WERI-Rb-1 (cell line): ENCODE measurements at regions not wholly inside any gene's neighbourhood (a gene's known extent, or its start where the extent isn't known, plus 50 kb on each side); places are given as distances from the start of the nearest gene placed in this dataset.

Experiments used
- DNase-seq: peaks from one replicate; pipeline ENCODE4 v3.0.0-alpha.2; 2020
- H3K27ac ChIP-seq: fragments of 250-450 bp; sonication (Bioruptor Pico); 2 replicates; pipeline ENCODE4 v1.5.1; 2020; ENCODE audit warnings: mild to moderate bottlenecking, moderate library complexity
- H3K27me3 ChIP-seq: fragments of 250-450 bp; sonication (Bioruptor Pico); 2 replicates; pipeline ENCODE4 v1.5.1; 2021; ENCODE audit warnings: mild to moderate bottlenecking, low read depth, moderate library complexity; ENCODE audit not compliant: insufficient read depth, severe bottlenecking
- H3K36me3 ChIP-seq: fragments of 250-450 bp; sonication (Bioruptor Pico); 2 replicates; pipeline ENCODE4 v1.5.1; 2020; ENCODE audit warnings: mild to moderate bottlenecking, moderate library complexity
- H3K4me3 ChIP-seq: 2 replicates; pipeline ENCODE4 v1.5.1; 2011; ENCODE audit warnings: low read depth, mild to moderate bottlenecking, control low read depth, low read length
- H3K9me3 ChIP-seq: fragments of 250-450 bp; sonication (Bioruptor Pico); 2 replicates; pipeline ENCODE4 v1.5.1; 2021; ENCODE audit warnings: mild to moderate bottlenecking, moderate library complexity; ENCODE audit not compliant: severe bottlenecking
- TF ChIP-seq, protein P1 (sequence below): IDR thresholded peaks from 2 replicates; pipeline ENCODE4 v1.5.1; 2011; ENCODE audit warnings: low read depth, mild to moderate bottlenecking, control low read depth, inconsistent platforms, low read length

GRCh38 chr5:113866763-113867162 is 353.3 kb downstream of the YTHDC2 start:
- no peaks in the 10 kb centered on the region for H3K9me3 ChIP-seq
- no peak for DNase-seq
- H3K36me3 ChIP-seq: no peaks in the 10 kb centered on the region
- no peak overlapping the region for H3K27ac ChIP-seq
- no peak overlapping the region for H3K4me3 ChIP-seq
- TF ChIP-seq, protein P1, sequence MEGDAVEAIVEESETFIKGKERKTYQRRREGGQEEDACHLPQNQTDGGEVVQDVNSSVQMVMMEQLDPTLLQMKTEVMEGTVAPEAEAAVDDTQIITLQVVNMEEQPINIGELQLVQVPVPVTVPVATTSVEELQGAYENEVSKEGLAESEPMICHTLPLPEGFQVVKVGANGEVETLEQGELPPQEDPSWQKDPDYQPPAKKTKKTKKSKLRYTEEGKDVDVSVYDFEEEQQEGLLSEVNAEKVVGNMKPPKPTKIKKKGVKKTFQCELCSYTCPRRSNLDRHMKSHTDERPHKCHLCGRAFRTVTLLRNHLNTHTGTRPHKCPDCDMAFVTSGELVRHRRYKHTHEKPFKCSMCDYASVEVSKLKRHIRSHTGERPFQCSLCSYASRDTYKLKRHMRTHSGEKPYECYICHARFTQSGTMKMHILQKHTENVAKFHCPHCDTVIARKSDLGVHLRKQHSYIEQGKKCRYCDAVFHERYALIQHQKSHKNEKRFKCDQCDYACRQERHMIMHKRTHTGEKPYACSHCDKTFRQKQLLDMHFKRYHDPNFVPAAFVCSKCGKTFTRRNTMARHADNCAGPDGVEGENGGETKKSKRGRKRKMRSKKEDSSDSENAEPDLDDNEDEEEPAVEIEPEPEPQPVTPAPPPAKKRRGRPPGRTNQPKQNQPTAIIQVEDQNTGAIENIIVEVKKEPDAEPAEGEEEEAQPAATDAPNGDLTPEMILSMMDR: no peak
- peaks cover 12% of the 10 kb centered on the region for H3K27me3 ChIP-seq

DNA sequence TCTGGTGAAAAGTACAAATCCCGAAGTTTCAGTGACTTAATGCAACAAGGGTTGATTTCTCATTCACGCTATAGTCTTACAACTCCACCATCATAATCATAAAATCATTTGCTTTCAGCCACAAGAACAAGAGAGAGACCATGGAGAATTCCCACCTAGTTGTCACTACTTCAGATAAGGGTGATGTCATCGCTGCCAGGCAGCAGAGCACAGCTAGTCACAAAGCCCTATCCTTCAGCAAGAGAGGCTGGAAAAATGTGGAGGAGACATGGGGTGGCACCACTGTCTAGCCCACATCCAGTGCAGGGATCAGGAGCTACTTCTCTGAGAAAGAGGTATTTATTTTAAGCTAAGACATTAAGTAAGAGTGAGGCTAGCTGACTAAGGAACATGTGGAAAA is 356.1 kb downstream of the YTHDC2 start:
- TF ChIP-seq, protein P1: no peak
- DNase-seq: no peak
- Histone ChIP-seq H3K27ac (no peak overlapping the region), H3K9me3 (no peaks in the 10 kb centered on the region), H3K4me3 (no peak overlapping the region), H3K36me3 (no peaks in the 10 kb centered on the region), H3K27me3 (peaks cover 14% of the 10 kb centered on the region)

GRCh38 chr5:113871972-113872371 is 358.5 kb downstream of the YTHDC2 start:
- peaks cover 7% of the 10 kb centered on the region for H3K27me3 ChIP-seq
- no peak for DNase-seq
- H3K9me3 ChIP-seq: no peaks in the 10 kb centered on the region
- TF ChIP-seq, protein P1: no peak
- H3K4me3 ChIP-seq: no peak overlapping the region
- H3K27ac ChIP-seq: no peak overlapping the region
- H3K36me3 ChIP-seq: no peaks in the 10 kb centered on the region

DNA sequence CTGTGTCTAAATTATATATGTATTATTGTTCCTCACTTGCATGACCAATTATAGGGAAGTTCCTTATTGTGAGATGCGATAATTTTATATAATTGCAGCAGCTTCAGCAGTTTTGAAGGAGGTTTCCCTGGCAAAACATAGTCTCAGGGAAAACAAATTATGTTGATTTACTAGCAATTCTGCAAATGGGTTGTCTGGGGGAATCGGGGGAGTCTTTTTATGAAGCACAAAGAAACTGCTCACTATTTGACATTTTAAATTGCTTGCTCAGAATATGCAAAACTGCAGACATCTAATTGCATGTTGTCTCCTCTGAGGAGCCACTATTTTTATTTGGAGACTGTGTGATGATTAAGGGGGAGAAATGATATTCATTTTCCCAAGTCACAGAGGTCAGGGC is 361.6 kb downstream of the YTHDC2 start:
- H3K27me3 ChIP-seq: peaks cover 5% of the 10 kb centered on the region
- no peak for DNase-seq
- TF ChIP-seq, protein P1: no peak
- no peak overlapping the region for H3K4me3 ChIP-seq
- H3K9me3 ChIP-seq: no peaks in the 10 kb centered on the region
- no peak overlapping the region for H3K27ac ChIP-seq
- no peaks in the 10 kb centered on the region for H3K36me3 ChIP-seq

GRCh38 chr5:113891491-113891890 is 378.0 kb downstream of the YTHDC2 start:
- DNase-seq: no peak
- Histone ChIP-seq H3K27me3 (no peaks in the 10 kb centered on the region), H3K36me3 (no peaks in the 10 kb centered on the region), H3K27ac (no peak overlapping the region), H3K4me3 (no peak overlapping the region), H3K9me3 (no peaks in the 10 kb centered on the region)
- TF ChIP-seq, protein P1: no peak

GRCh38 chr5:113896789-113897188 is 383.3 kb downstream of the YTHDC2 start:
- no peaks in the 10 kb centered on the region for H3K27me3 ChIP-seq
- no peak overlapping the region for H3K27ac ChIP-seq
- H3K36me3 ChIP-seq: no peaks in the 10 kb centered on the region
- TF ChIP-seq, protein P1: no peak
- no peaks in the 10 kb centered on the region for H3K9me3 ChIP-seq
- H3K4me3 ChIP-seq: no peak overlapping the region
- no peak for DNase-seq
